CD4-positive, alpha-beta memory T cell (primary cell): ENCODE measurements at regions not wholly inside any gene's neighbourhood (a gene's known extent, or its start where the extent isn't known, plus 50 kb on each side); places are given as distances from the start of the nearest gene placed in this dataset.

Source experiments
- CTCF ChIA-PET: fragments of 350-600 bp; sonication (Branson Sonifier 250); formaldehyde crosslinking; loops from one replicate; lab custom pipeline; 2021; ENCODE audit warnings: inconsistent platforms; ENCODE audit not compliant: partially characterized antibody; lab: Charles Lee
- POLR2A ChIA-PET: fragments of 350-600 bp; sonication (Branson Sonifier 250); formaldehyde crosslinking; loops from one replicate; lab custom pipeline; 2021; ENCODE audit not compliant: partially characterized antibody; lab: Charles Lee
- DNase-seq, 5 donors: peaks; one replicate each; pipeline versions ENCODE4 v3.0.0 to v3.0.0-alpha.2; 2020 to 2022; ENCODE audit warnings: mixed read lengths in 1 of 5
- H3K27ac ChIP-seq: one replicate; pipeline ENCODE4 v1.7.0; 2013; ENCODE audit warnings: low read depth, low read length
- H3K27me3 ChIP-seq: 2 replicates; pipeline ENCODE4 v1.7.0; 2013; ENCODE audit warnings: mild to moderate bottlenecking, low read length, moderate library complexity; ENCODE audit not compliant: insufficient read depth
- H3K36me3 ChIP-seq: 2 replicates; pipeline ENCODE4 v1.7.0; 2013; ENCODE audit warnings: mild to moderate bottlenecking, low read length, moderate library complexity; ENCODE audit not compliant: insufficient read depth
- H3K4me1 ChIP-seq: 2 replicates; pipeline ENCODE4 v1.7.0; 2013; ENCODE audit warnings: mild to moderate bottlenecking, low read length, moderate library complexity; ENCODE audit not compliant: insufficient read depth
- H3K4me3 ChIP-seq, 2 donors: one replicate each; pipeline ENCODE4 v1.7.0; 2013; ENCODE audit warnings: low read length in 2 of 2, mild to moderate bottlenecking in 1 of 2
- H3K9me3 ChIP-seq, 2 donors: one replicate each; pipeline ENCODE4 v1.7.0; 2013; ENCODE audit warnings: low read length in 2 of 2, control low read depth in 1 of 2; ENCODE audit not compliant: control insufficient read depth in 1 of 2
- H3K27ac Mint-ChIP-seq, 7 donors: one replicate each; pipeline ENCODE4 v1.8.0; 2020 to 2021; ENCODE audit warnings: mixed read lengths in 7 of 7, mild to moderate bottlenecking in 6 of 7, inconsistent platforms in 3 of 7, moderate library complexity in 3 of 7
- H3K27me3 Mint-ChIP-seq, 2 donors: one replicate each; pipeline ENCODE4 v1.8.0; 2020 to 2021; ENCODE audit warnings: mixed read lengths in 2 of 2
- H3K36me3 Mint-ChIP-seq, 2 donors: one replicate each; pipeline ENCODE4 v1.8.0; 2020 to 2021; ENCODE audit warnings: mixed read lengths in 2 of 2, inconsistent platforms in 1 of 2, mild to moderate bottlenecking in 1 of 2
- H3K4me1 Mint-ChIP-seq, 4 donors: one replicate each; pipeline ENCODE4 v1.8.0; 2020 to 2021; ENCODE audit warnings: mixed read lengths in 4 of 4, mild to moderate bottlenecking in 1 of 4
- H3K4me3 Mint-ChIP-seq, 8 donors: one replicate each; pipeline ENCODE4 v1.8.0; 2020 to 2021; ENCODE audit warnings: mixed read lengths in 8 of 8, mild to moderate bottlenecking in 7 of 8, moderate library complexity in 6 of 8, inconsistent platforms in 3 of 8
- H3K9me3 Mint-ChIP-seq, 8 donors: one replicate each; pipeline ENCODE4 v1.8.0; 2020 to 2021; ENCODE audit warnings: mixed read lengths in 8 of 8, mild to moderate bottlenecking in 5 of 8, inconsistent platforms in 3 of 8, moderate library complexity in 1 of 8
- intact Hi-C: fragments of 100-400 bp; cut with micrococcal nuclease; formaldehyde crosslinking; loops from one replicate; pipeline ENCODE4 v1.15.1; 2023

DNA sequence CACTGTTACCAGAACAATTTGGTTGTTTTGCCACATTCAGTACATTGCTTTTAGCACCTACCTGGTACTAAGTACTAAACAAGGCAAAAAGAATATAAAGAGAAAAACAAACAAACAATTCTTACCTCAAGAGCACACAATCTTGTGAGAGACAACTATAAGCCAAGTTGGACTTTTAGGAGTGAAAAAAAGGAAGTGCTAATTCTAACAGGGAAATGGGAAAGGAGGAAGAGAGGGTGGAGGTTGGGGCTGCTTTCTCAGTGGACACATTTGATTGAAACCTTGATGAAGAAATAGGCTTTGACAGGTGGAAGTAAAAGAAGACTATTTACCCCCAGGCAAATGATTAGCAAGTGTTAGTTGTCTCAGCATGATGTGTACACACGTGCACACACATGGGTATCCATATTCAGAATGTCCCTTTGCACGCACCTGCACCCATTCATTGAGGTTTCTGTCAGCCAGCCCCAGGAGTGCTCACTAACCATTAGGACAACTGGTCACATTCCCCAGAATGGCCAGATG, 302.6 kb downstream of the ACTL7B start:
- Mint-ChIP-seq H3K27me3 (no peaks in the 10 kb centered on the region), H3K4me3 (no peak overlapping the region), H3K36me3 (no peaks in the 10 kb centered on the region), H3K4me1 (no peaks in the 10 kb centered on the region), H3K9me3 (no peaks in the 10 kb centered on the region), H3K27ac (no peak overlapping the region)
- H3K4me3 ChIP-seq: no peak overlapping the region
- no peaks in the 10 kb centered on the region for H3K36me3 ChIP-seq
- ChIA-PET POLR2A (no interaction called here), CTCF (no interaction called here)
- no peak for DNase-seq
- intact Hi-C loops: no loop called here
- H3K27me3 ChIP-seq: no peaks in the 10 kb centered on the region
- no peaks in the 10 kb centered on the region for H3K9me3 ChIP-seq
- H3K4me1 ChIP-seq: no peaks in the 10 kb centered on the region
- no peak overlapping the region for H3K27ac ChIP-seq

GRCh38 chr9:108552459-108553040, 303.2 kb downstream of the ACTL7B start:
- no peaks in the 10 kb centered on the region for H3K4me1 Mint-ChIP-seq
- H3K9me3 ChIP-seq: no peaks in the 10 kb centered on the region
- no peak overlapping the region for H3K27ac Mint-ChIP-seq
- DNase-seq: no peak
- no peaks in the 10 kb centered on the region for H3K4me1 ChIP-seq
- intact Hi-C loops: no loop called here
- H3K4me3 ChIP-seq: no peak overlapping the region
- no peaks in the 10 kb centered on the region for H3K36me3 Mint-ChIP-seq
- no peaks in the 10 kb centered on the region for H3K27me3 Mint-ChIP-seq
- peaks cover 0 to 1% (median 0%) of the 10 kb centered on the region in 8 donors for H3K9me3 Mint-ChIP-seq
- no peaks in the 10 kb centered on the region for H3K27me3 ChIP-seq
- no peak overlapping the region for H3K4me3 Mint-ChIP-seq
- CTCF ChIA-PET: no interaction called here
- H3K27ac ChIP-seq: no peak overlapping the region
- POLR2A ChIA-PET: no interaction called here
- H3K36me3 ChIP-seq: no peaks in the 10 kb centered on the region

- Mint-ChIP-seq H3K4me1 (no peaks in the 10 kb centered on the region), H3K36me3 (no peaks in the 10 kb centered on the region), H3K4me3 (peak overlapping the region in 1 of 8 donors; percentile 48), H3K27me3 (no peaks in the 10 kb centered on the region), H3K27ac (no peak overlapping the region), H3K9me3 (peaks cover 0 to 2% (median 0%) of the 10 kb centered on the region in 8 donors)
- H3K36me3 ChIP-seq: no peaks in the 10 kb centered on the region
- no peak overlapping the region for H3K4me3 ChIP-seq
- CTCF ChIA-PET: no interaction called here
- POLR2A ChIA-PET: no interaction called here
- H3K4me1 ChIP-seq: no peaks in the 10 kb centered on the region
- no peaks in the 10 kb centered on the region for H3K9me3 ChIP-seq
- no peaks in the 10 kb centered on the region for H3K27me3 ChIP-seq
- DNase-seq: no peak
- intact Hi-C loops: no loop called here
- H3K27ac ChIP-seq: no peak overlapping the region
Observed at GRCh38 chr9:108551030-108551841, 304.6 kb downstream of the ACTL7B start.

DNA sequence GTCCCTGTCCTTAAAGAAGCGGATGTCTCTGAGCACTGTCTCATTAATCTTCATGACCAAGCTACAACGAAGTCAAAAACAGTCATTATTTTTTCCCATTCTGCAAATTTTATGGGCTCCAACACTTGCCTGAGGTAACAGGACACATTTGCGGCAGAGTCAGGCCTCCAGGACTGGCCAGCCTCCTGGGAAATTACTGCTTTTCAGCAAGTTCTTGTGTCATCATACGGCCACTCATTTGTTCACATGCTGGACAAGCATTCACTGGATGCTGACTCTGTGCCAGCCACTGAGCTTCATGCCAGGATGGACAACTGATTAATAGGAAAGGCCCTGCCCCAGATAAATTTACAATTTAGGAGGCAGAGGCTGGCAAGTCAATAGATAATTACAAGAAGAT, 305.7 kb downstream of the ACTL7B start:
- H3K9me3 Mint-ChIP-seq: peaks cover 0 to 2% (median 0%) of the 10 kb centered on the region in 8 donors
- POLR2A ChIA-PET: no interaction called here
- no peak overlapping the region for H3K4me3 Mint-ChIP-seq
- CTCF ChIA-PET: no interaction called here
- H3K4me3 ChIP-seq: no peak overlapping the region
- no peaks in the 10 kb centered on the region for H3K9me3 ChIP-seq
- H3K27me3 ChIP-seq: no peaks in the 10 kb centered on the region
- H3K4me1 Mint-ChIP-seq: no peaks in the 10 kb centered on the region
- no peak for DNase-seq
- no peaks in the 10 kb centered on the region for H3K36me3 ChIP-seq
- H3K27me3 Mint-ChIP-seq: no peaks in the 10 kb centered on the region
- no peak overlapping the region for H3K27ac ChIP-seq
- H3K27ac Mint-ChIP-seq: no peak overlapping the region
- no peaks in the 10 kb centered on the region for H3K4me1 ChIP-seq
- no peaks in the 10 kb centered on the region for H3K36me3 Mint-ChIP-seq
- intact Hi-C loops: no loop called here

DNA sequence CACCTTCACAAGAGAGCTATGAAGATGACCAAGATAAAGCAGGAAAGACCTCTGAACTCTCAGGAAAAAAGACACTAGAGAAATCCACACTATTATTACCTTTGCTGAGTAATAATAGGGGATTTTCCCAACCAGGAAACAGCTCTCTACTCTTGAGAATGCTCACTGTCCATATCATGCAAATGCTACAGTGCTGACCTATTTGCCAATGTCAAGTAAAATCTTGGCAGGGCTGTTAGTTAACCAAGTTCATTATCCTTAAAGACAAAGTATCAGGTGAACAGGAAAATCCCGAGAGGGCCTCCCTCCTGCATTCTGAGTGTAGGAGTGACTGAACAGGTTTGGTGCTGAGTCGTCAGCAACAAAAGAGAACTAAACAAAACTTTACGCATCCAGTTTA, 306.6 kb downstream of the ACTL7B start:
- intact Hi-C loops: no loop called here
- no peak overlapping the region for H3K4me3 Mint-ChIP-seq
- CTCF ChIA-PET: no interaction called here
- H3K9me3 Mint-ChIP-seq: peaks cover 0 to 3% (median 0%) of the 10 kb centered on the region in 8 donors
- no peaks in the 10 kb centered on the region for H3K4me1 Mint-ChIP-seq
- H3K27me3 ChIP-seq: no peaks in the 10 kb centered on the region
- no peaks in the 10 kb centered on the region for H3K36me3 Mint-ChIP-seq
- H3K9me3 ChIP-seq: no peaks in the 10 kb centered on the region
- H3K4me3 ChIP-seq: no peak overlapping the region
- no peaks in the 10 kb centered on the region for H3K4me1 ChIP-seq
- H3K27ac Mint-ChIP-seq: no peak overlapping the region
- POLR2A ChIA-PET: no interaction called here
- no peaks in the 10 kb centered on the region for H3K36me3 ChIP-seq
- no peak overlapping the region for H3K27ac ChIP-seq
- no peaks in the 10 kb centered on the region for H3K27me3 Mint-ChIP-seq
- DNase-seq: no peak

- ChIA-PET CTCF (no interaction called here), POLR2A (no interaction called here)
- no peaks in the 10 kb centered on the region for H3K4me1 Mint-ChIP-seq
- DNase-seq: no peak
- H3K9me3 Mint-ChIP-seq: peaks cover 0 to 3% (median 0%) of the 10 kb centered on the region in 8 donors
- intact Hi-C loops: no loop called here
- H3K27ac ChIP-seq: no peak overlapping the region
- no peaks in the 10 kb centered on the region for H3K27me3 Mint-ChIP-seq
- no peak overlapping the region for H3K4me3 ChIP-seq
- no peaks in the 10 kb centered on the region for H3K4me1 ChIP-seq
- H3K36me3 ChIP-seq: no peaks in the 10 kb centered on the region
- no peaks in the 10 kb centered on the region for H3K36me3 Mint-ChIP-seq
- no peaks in the 10 kb centered on the region for H3K27me3 ChIP-seq
- no peak overlapping the region for H3K4me3 Mint-ChIP-seq
- no peaks in the 10 kb centered on the region for H3K9me3 ChIP-seq
- no peak overlapping the region for H3K27ac Mint-ChIP-seq
Observed at GRCh38 chr9:108547411-108548135, 308.2 kb downstream of the ACTL7B start.

DNA sequence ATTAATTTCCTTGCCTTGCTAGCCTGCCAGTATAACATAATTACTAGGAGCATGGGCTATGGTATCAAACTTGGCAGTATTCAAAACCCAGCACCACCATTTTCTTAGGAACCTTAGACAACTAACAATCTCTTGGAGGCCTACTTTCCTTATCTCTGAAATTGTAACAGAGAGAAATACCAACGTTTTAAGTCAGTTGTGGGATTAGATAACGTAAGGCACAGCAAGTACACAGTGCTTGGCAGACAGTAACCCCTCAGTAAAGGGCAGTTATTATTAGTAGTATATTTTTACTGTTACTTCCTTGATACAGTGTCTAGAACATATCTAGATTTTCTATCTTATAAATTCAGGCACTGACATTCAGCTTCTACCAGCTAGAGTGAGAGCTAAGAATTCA, 309.6 kb downstream of the ACTL7B start:
- Histone ChIP-seq H3K27me3 (no peaks in the 10 kb centered on the region), H3K4me3 (no peak overlapping the region), H3K9me3 (no peaks in the 10 kb centered on the region), H3K4me1 (no peaks in the 10 kb centered on the region), H3K27ac (no peak overlapping the region), H3K36me3 (no peaks in the 10 kb centered on the region)
- Mint-ChIP-seq H3K9me3 (peaks cover 0 to 3% (median 0%) of the 10 kb centered on the region in 8 donors), H3K4me3 (no peak overlapping the region), H3K4me1 (no peaks in the 10 kb centered on the region), H3K36me3 (no peaks in the 10 kb centered on the region), H3K27me3 (no peaks in the 10 kb centered on the region), H3K27ac (no peak overlapping the region)
- DNase-seq: no peak
- ChIA-PET POLR2A (no interaction called here), CTCF (no interaction called here)
- intact Hi-C loops: no loop called here
